Ishikawa (cell line): ENCODE measurements at regions not wholly inside any gene's neighbourhood (a gene's known extent, or its start where the extent isn't known, plus 50 kb on each side); places are given as distances from the start of the nearest gene placed in this dataset.

Experiments used
- CEBPB ChIP-seq: IDR thresholded peaks from 2 replicates; pipeline ENCODE4 v1.6.1; 2012
- CREB1 ChIP-seq: IDR thresholded peaks from 2 replicates; pipeline ENCODE4 v1.6.1; 2012; ENCODE audit warnings: low read depth
- EGR1 ChIP-seq: IDR thresholded peaks from 2 replicates; pipeline ENCODE4 v1.6.1; 2012
- EP300 ChIP-seq: IDR thresholded peaks from 2 replicates; pipeline ENCODE4 v1.6.1; 2012; ENCODE audit warnings: borderline replicate concordance
- FOXM1 ChIP-seq: IDR thresholded peaks from 2 replicates; pipeline ENCODE4 v1.6.1; 2012; ENCODE audit warnings: low read depth, borderline replicate concordance
- MAX ChIP-seq: IDR thresholded peaks from 2 replicates; pipeline ENCODE4 v1.6.1; 2012
- NFIC ChIP-seq: IDR thresholded peaks from 2 replicates; pipeline ENCODE4 v1.6.1; 2012
- RAD21 ChIP-seq: IDR thresholded peaks from 2 replicates; pipeline ENCODE4 v1.6.1; 2012; ENCODE audit warnings: low read depth
- TAF1 ChIP-seq: IDR thresholded peaks from 2 replicates; pipeline ENCODE4 v1.6.1; 2012; ENCODE audit warnings: low read depth, mild to moderate bottlenecking
- TCF12 ChIP-seq: IDR thresholded peaks from 2 replicates; pipeline ENCODE4 v1.6.1; 2012; ENCODE audit warnings: low read depth
- TEAD4 ChIP-seq: IDR thresholded peaks from 2 replicates; pipeline ENCODE4 v1.6.1; 2012
- YY1 ChIP-seq: IDR thresholded peaks from 2 replicates; pipeline ENCODE4 v1.6.1; 2012; ENCODE audit warnings: low read depth
- ZBTB7A ChIP-seq: IDR thresholded peaks from 2 replicates; pipeline ENCODE4 v1.6.1; 2012; ENCODE audit warnings: low read depth
- TF ChIP-seq, protein P1 (sequence below): IDR thresholded peaks from 2 replicates; pipeline ENCODE4 v1.6.1; 2012
- TF ChIP-seq, protein P2 (sequence below): IDR thresholded peaks from 2 replicates; pipeline ENCODE4 v1.6.1; 2012; ENCODE audit warnings: low read depth, mild to moderate bottlenecking

DNA sequence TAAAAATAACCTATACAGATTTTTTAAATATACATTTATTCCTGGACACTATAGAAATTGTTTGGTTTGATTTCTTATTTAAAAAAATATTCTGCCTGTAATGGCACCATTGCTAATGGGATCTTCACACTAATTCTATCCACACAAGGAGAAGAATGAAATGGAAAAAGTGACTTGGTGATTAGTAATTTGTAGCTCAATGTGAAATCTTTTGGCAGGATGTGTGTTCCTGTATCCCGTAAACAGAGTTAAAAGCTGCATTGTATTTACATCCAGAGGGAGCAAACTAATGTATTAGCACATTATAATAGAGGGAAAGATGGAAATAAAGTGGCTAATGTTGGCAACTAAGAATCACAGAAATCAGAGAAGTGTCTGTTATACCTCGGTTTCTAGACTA lies 1455.3 kb upstream of the FLRT2 start:
- TF ChIP-seq RAD21 (no peak), FOXM1 (no peak), TCF12 (no peak), TEAD4 (no peak), TAF1 (no peak), EP300 (no peak), CREB1 (no peak), ZBTB7A (no peak), YY1 (no peak), CEBPB (no peak), MAX (no peak), NFIC (no peak), EGR1 (no peak)
- TF ChIP-seq, protein P1, sequence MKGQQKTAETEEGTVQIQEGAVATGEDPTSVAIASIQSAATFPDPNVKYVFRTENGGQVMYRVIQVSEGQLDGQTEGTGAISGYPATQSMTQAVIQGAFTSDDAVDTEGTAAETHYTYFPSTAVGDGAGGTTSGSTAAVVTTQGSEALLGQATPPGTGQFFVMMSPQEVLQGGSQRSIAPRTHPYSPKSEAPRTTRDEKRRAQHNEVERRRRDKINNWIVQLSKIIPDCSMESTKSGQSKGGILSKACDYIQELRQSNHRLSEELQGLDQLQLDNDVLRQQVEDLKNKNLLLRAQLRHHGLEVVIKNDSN = no peak
- TF ChIP-seq, protein P2, sequence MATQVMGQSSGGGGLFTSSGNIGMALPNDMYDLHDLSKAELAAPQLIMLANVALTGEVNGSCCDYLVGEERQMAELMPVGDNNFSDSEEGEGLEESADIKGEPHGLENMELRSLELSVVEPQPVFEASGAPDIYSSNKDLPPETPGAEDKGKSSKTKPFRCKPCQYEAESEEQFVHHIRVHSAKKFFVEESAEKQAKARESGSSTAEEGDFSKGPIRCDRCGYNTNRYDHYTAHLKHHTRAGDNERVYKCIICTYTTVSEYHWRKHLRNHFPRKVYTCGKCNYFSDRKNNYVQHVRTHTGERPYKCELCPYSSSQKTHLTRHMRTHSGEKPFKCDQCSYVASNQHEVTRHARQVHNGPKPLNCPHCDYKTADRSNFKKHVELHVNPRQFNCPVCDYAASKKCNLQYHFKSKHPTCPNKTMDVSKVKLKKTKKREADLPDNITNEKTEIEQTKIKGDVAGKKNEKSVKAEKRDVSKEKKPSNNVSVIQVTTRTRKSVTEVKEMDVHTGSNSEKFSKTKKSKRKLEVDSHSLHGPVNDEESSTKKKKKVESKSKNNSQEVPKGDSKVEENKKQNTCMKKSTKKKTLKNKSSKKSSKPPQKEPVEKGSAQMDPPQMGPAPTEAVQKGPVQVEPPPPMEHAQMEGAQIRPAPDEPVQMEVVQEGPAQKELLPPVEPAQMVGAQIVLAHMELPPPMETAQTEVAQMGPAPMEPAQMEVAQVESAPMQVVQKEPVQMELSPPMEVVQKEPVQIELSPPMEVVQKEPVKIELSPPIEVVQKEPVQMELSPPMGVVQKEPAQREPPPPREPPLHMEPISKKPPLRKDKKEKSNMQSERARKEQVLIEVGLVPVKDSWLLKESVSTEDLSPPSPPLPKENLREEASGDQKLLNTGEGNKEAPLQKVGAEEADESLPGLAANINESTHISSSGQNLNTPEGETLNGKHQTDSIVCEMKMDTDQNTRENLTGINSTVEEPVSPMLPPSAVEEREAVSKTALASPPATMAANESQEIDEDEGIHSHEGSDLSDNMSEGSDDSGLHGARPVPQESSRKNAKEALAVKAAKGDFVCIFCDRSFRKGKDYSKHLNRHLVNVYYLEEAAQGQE = no peak

DNA sequence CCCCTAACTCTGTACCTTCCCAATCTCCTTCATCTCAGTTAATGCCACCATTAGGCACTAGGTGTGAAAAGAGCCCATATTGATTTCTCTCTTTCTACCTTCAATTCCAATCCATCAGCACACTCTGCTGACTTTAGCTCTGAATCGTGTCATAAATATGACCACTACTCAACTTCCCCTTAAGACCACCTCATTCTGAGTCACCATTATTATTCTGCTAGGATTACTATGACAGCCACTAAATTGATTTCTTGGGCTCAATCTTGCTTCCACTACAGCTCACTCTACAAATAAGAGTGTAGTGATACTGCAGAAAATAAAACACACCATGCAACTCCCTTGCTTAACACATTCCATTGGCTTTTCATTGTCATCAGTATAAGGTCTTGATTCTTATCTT lies 1449.0 kb upstream of the FLRT2 start:
- no peak for TF ChIP-seq TEAD4
- TF ChIP-seq EGR1 = no peak
- no peak for TF ChIP-seq TCF12
- no peak for TF ChIP-seq CREB1

DNA sequence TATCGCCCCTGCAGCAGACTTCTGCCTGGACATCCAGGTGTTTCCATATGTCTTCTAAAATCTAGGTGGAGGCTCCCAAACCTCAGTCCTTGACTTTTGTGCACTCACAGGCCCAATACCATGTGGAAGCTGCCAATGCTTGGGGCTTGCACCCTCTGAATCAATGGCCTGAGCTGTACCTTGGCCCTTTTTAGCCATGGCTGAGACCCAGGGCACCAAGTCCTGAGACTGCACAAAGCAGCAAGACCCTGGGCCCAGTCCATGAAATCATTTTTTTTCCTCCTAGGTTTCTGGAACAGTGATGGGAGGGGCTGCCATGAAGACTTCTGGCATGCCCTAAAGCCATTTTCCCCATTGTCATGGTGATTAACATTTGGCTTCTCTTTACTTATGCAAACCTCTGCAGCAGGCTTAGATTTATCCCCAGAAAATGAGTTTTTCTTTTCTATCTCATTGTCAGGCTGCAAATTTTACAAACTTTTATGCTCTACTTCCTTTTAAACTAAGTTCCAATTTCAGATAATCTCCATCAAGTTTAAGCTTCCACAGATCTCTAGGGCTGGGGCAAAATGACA lies 1445.8 kb upstream of the FLRT2 start:
- no peak for TF ChIP-seq YY1
- no peak for TF ChIP-seq TEAD4
- TF ChIP-seq EP300 = no peak
- no peak for TF ChIP-seq EGR1
- no peak for TF ChIP-seq RAD21
- no peak for TF ChIP-seq TCF12

DNA sequence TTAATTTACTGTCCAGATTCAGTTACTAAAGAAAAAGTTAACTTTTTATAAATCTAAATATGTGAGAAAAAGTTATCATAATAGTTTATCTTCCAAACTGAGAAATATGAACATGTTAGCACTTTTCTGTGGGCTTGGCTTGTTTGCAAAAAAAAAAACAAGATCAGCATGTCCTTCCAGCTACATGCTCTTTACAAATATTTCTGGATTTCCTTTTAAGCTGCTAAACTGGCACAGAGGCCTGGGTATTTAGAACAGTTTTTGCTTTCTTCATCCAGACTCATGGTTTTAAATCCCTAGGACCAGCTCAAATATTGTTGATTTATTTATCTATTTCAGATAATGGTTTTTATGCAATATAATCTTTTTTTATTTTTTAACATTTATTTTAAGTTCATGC lies 1444.5 kb upstream of the FLRT2 start:
- no peak for TF ChIP-seq TAF1
- TF ChIP-seq FOXM1 = no peak
- no peak for TF ChIP-seq CEBPB

DNA sequence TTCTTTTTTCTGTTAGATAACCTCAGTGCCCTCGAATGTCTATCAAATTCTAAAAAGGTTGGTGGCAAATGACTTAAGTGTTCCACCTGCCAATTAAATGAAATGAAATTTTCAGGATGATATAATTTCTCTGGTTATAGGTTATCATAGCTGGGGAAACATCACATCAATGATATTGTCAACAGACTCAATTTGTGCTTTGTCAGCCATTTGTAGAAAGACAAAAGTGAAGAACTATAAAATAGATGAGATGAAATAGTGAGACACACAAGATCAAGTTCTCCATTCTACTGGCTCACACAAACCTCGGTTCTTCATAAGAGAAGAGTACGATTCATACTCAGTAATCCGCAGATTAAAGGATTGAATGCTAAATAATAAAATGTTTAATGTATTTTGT lies 1443.2 kb upstream of the FLRT2 start:
- TF ChIP-seq CREB1 = no peak
- TF ChIP-seq TAF1 = no peak
- TF ChIP-seq EGR1 = no peak
- TF ChIP-seq TEAD4 = no peak
- no peak for TF ChIP-seq CEBPB
- no peak for TF ChIP-seq TCF12
- TF ChIP-seq, protein P1 = no peak
- TF ChIP-seq, protein P2 = no peak
- no peak for TF ChIP-seq MAX
- TF ChIP-seq YY1 = no peak
- no peak for TF ChIP-seq FOXM1
- no peak for TF ChIP-seq NFIC
- TF ChIP-seq RAD21 = no peak
- no peak for TF ChIP-seq ZBTB7A
- TF ChIP-seq EP300 = no peak

DNA sequence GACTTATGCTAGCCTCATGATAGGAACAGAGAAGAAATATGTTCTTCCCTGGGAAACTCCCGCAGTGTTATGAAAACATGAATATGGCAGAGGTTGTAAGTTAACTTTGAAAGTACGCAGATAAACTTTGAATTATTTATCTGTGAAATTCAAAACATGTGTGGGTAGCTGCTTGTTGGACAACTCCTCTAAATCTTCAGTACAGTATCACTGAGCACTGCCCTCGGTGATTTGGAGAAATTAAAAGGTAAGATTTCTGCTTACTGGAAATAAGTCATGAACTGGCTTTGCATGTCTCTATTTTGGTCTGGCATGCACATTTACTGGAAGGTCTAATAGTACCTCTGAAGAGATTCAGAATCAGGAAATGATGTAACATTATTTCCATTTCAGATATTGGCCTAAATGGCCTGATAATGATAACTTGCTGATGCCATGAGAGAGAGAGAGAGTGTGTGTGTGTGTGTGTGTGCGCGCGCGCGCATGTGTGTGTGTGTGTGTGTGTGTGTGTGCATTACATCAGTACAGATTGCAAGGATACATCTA lies 1441.9 kb upstream of the FLRT2 start:
- no peak for TF ChIP-seq TCF12

GRCh38 chr14:84090837-84091236 lies 1439.1 kb upstream of the FLRT2 start:
- TF ChIP-seq TAF1 (no peak), FOXM1 (no peak), EGR1 (no peak), NFIC (no peak), TCF12 (no peak), RAD21 (no peak), ZBTB7A (no peak), YY1 (no peak), CEBPB (no peak), MAX (no peak), EP300 (no peak), CREB1 (no peak), TEAD4 (no peak)
- TF ChIP-seq, protein P1 = no peak
- TF ChIP-seq, protein P2 = no peak
